Mucosa of stomach (tissue), 1 donor: ENCODE measurements at regions not wholly inside any gene's neighbourhood (a gene's known extent, or its start where the extent isn't known, plus 50 kb on each side); places are given as distances from the start of the nearest gene placed in this dataset.

Experiments used
- H3K27me3 ChIP-seq: one replicate; pipeline ENCODE4 v1.7.0; 2013; ENCODE audit warnings: mild to moderate bottlenecking, low read length; ENCODE audit not compliant: control insufficient read depth, insufficient read depth
- H3K36me3 ChIP-seq: one replicate; pipeline ENCODE4 v1.7.0; 2013; ENCODE audit warnings: low read length; ENCODE audit not compliant: control insufficient read depth, insufficient read depth
- H3K4me1 ChIP-seq: one replicate; pipeline ENCODE4 v1.7.0; 2013; ENCODE audit warnings: mild to moderate bottlenecking, low read length; ENCODE audit not compliant: control insufficient read depth, insufficient read depth
- H3K4me3 ChIP-seq: one replicate; pipeline ENCODE4 v1.7.0; 2013; ENCODE audit warnings: low read length
- H3K9ac ChIP-seq: one replicate; pipeline ENCODE4 v1.7.0; 2013; ENCODE audit warnings: mild to moderate bottlenecking, low read length, moderate library complexity
- H3K9me3 ChIP-seq: one replicate; pipeline ENCODE4 v1.7.0; 2013; ENCODE audit warnings: mild to moderate bottlenecking, low read length, moderate library complexity; ENCODE audit not compliant: control insufficient read depth
- donor health status: Pancreatic carcinoma.

GRCh38 chr15:36389107-36389506, 190.3 kb upstream of the CDIN1 start:
- no peaks in the 10 kb centered on the region for H3K27me3 ChIP-seq
- H3K4me3 ChIP-seq: no peak overlapping the region
- no peaks in the 10 kb centered on the region for H3K9me3 ChIP-seq
- H3K9ac ChIP-seq: no peak overlapping the region
- no peaks in the 10 kb centered on the region for H3K4me1 ChIP-seq
- no peaks in the 10 kb centered on the region for H3K36me3 ChIP-seq

GRCh38 chr15:36390491-36390890, 188.9 kb upstream of the CDIN1 start:
- H3K4me1 ChIP-seq: no peaks in the 10 kb centered on the region
- no peak overlapping the region for H3K9ac ChIP-seq
- H3K4me3 ChIP-seq: no peak overlapping the region
- H3K36me3 ChIP-seq: no peaks in the 10 kb centered on the region
- no peaks in the 10 kb centered on the region for H3K9me3 ChIP-seq
- no peaks in the 10 kb centered on the region for H3K27me3 ChIP-seq

GRCh38 chr15:36392676-36393266, 186.7 kb upstream of the CDIN1 start:
- H3K9me3 ChIP-seq: no peaks in the 10 kb centered on the region
- H3K36me3 ChIP-seq: no peaks in the 10 kb centered on the region
- H3K9ac ChIP-seq: no peak overlapping the region
- no peaks in the 10 kb centered on the region for H3K4me1 ChIP-seq
- no peaks in the 10 kb centered on the region for H3K27me3 ChIP-seq
- no peak overlapping the region for H3K4me3 ChIP-seq

GRCh38 chr15:36398212-36398611, 181.2 kb upstream of the CDIN1 start:
- Histone ChIP-seq H3K4me1 (no peaks in the 10 kb centered on the region), H3K36me3 (no peaks in the 10 kb centered on the region), H3K4me3 (no peak overlapping the region), H3K27me3 (no peaks in the 10 kb centered on the region), H3K9ac (no peak overlapping the region), H3K9me3 (no peaks in the 10 kb centered on the region)

- Histone ChIP-seq H3K36me3 (no peaks in the 10 kb centered on the region), H3K4me3 (no peak overlapping the region), H3K9ac (no peak overlapping the region), H3K9me3 (no peaks in the 10 kb centered on the region), H3K27me3 (no peaks in the 10 kb centered on the region), H3K4me1 (no peaks in the 10 kb centered on the region)
Measured at GRCh38 chr15:36399276-36399675, 180.2 kb upstream of the CDIN1 start.

- H3K4me3 ChIP-seq: no peak overlapping the region
- no peaks in the 10 kb centered on the region for H3K27me3 ChIP-seq
- H3K36me3 ChIP-seq: no peaks in the 10 kb centered on the region
- H3K9me3 ChIP-seq: no peaks in the 10 kb centered on the region
- no peaks in the 10 kb centered on the region for H3K4me1 ChIP-seq
- no peak overlapping the region for H3K9ac ChIP-seq
Measured at GRCh38 chr15:36400936-36401585, 178.4 kb upstream of the CDIN1 start.

- no peak overlapping the region for H3K4me3 ChIP-seq
- no peaks in the 10 kb centered on the region for H3K9me3 ChIP-seq
- H3K9ac ChIP-seq: no peak overlapping the region
- no peaks in the 10 kb centered on the region for H3K4me1 ChIP-seq
- no peaks in the 10 kb centered on the region for H3K27me3 ChIP-seq
- no peaks in the 10 kb centered on the region for H3K36me3 ChIP-seq
Measured at GRCh38 chr15:36401586-36401966, 177.8 kb upstream of the CDIN1 start.

- H3K4me1 ChIP-seq: no peaks in the 10 kb centered on the region
- no peak overlapping the region for H3K9ac ChIP-seq
- no peaks in the 10 kb centered on the region for H3K36me3 ChIP-seq
- no peak overlapping the region for H3K4me3 ChIP-seq
- H3K27me3 ChIP-seq: no peaks in the 10 kb centered on the region
- no peaks in the 10 kb centered on the region for H3K9me3 ChIP-seq
Measured at GRCh38 chr15:36403351-36403750, 176.1 kb upstream of the CDIN1 start.

- Histone ChIP-seq H3K4me1 (no peaks in the 10 kb centered on the region), H3K27me3 (no peaks in the 10 kb centered on the region), H3K9ac (no peak overlapping the region), H3K36me3 (no peaks in the 10 kb centered on the region), H3K4me3 (no peak overlapping the region), H3K9me3 (no peaks in the 10 kb centered on the region)
Measured at GRCh38 chr15:36406366-36406765, 173.1 kb upstream of the CDIN1 start.

- H3K9ac ChIP-seq: no peak overlapping the region
- no peaks in the 10 kb centered on the region for H3K9me3 ChIP-seq
- no peaks in the 10 kb centered on the region for H3K36me3 ChIP-seq
- H3K4me1 ChIP-seq: no peaks in the 10 kb centered on the region
- no peaks in the 10 kb centered on the region for H3K27me3 ChIP-seq
- H3K4me3 ChIP-seq: no peak overlapping the region
Measured at GRCh38 chr15:36406911-36407310, 172.5 kb upstream of the CDIN1 start.

- H3K9ac ChIP-seq: no peak overlapping the region
- H3K9me3 ChIP-seq: no peaks in the 10 kb centered on the region
- no peaks in the 10 kb centered on the region for H3K4me1 ChIP-seq
- H3K27me3 ChIP-seq: no peaks in the 10 kb centered on the region
- H3K4me3 ChIP-seq: no peak overlapping the region
- H3K36me3 ChIP-seq: no peaks in the 10 kb centered on the region
Measured at GRCh38 chr15:36407647-36408046, 171.8 kb upstream of the CDIN1 start.

- H3K9ac ChIP-seq: no peak overlapping the region
- no peaks in the 10 kb centered on the region for H3K9me3 ChIP-seq
- H3K27me3 ChIP-seq: no peaks in the 10 kb centered on the region
- no peaks in the 10 kb centered on the region for H3K36me3 ChIP-seq
- H3K4me1 ChIP-seq: no peaks in the 10 kb centered on the region
- H3K4me3 ChIP-seq: no peak overlapping the region
Measured at GRCh38 chr15:36409819-36410218, 169.6 kb upstream of the CDIN1 start.

GRCh38 chr15:36414670-36415069, 164.8 kb upstream of the CDIN1 start:
- Histone ChIP-seq H3K9ac (no peak overlapping the region), H3K4me3 (no peak overlapping the region), H3K4me1 (no peaks in the 10 kb centered on the region), H3K9me3 (no peaks in the 10 kb centered on the region), H3K27me3 (no peaks in the 10 kb centered on the region), H3K36me3 (no peaks in the 10 kb centered on the region)
